HepG2 (cell line): ENCODE measurements at regions not wholly inside any gene's neighbourhood (a gene's known extent, or its start where the extent isn't known, plus 50 kb on each side); places are given as distances from the start of the nearest gene placed in this dataset.

Source experiments
- ATAC-seq: fragments of 200-7000 bp; cut with Tn5 transposase; 3 replicates; pipeline ENCODE4 v1.9.1; 2020; ENCODE audit warnings: mild to moderate bottlenecking, moderate library complexity
- BruUV-seq: library from RNA; stranded (reverse); fragments of 400-500 nt; replicated peaks from 2 replicates; lab custom pipeline; 2021; lab: Mats Ljungman, UMichigan
- CTCF ChIA-PET: fragments of 300-600 bp; formaldehyde crosslinking; extraction: SDS; loops from one replicate; lab custom pipeline; 2021; ENCODE audit warnings: low total read pairs, inconsistent platforms, low intra/inter-chr PET ratio; lab: Yijun Ruan, JAX
- POLR2A ChIA-PET: fragments of 350-600 bp; sonication (Branson Sonifier 250); formaldehyde crosslinking; loops from one replicate; lab custom pipeline; 2020; ENCODE audit warnings: antibody characterized with exemption, inconsistent platforms; lab: Yijun Ruan, JAX
- DNase-seq: peaks from one replicate; pipeline ENCODE4 v3.0.0-alpha.2; 2015; ENCODE audit warnings: low spot score
- FAIRE-seq: peaks from 3 replicates; lab custom pipeline; 2011; peaks lifted over from hg19 to GRCh38; lab: Jason Lieb, UNC
- H2AFZ ChIP-seq: one replicate; pipeline ENCODE4 v1.6.1; 2011; ENCODE audit warnings: low read length, inconsistent platforms
- H3K27ac ChIP-seq: fragments of 300-600 bp; 3 replicates; pipeline ENCODE4 v1.8.0; 2011; ENCODE audit warnings: mixed run types, mild to moderate bottlenecking, mixed read lengths, low read length, inconsistent platforms; ENCODE audit not compliant: insufficient read depth; ENCODE audit errors: extremely low read length
- H3K27me3 ChIP-seq, 2 experiments: fragments of 200-600 bp in 1 of 2; 2 replicates in 1 of 2; 3 replicates in 1 of 2; pipeline versions ENCODE4 v1.6.0 to v1.8.0; 2011; ENCODE audit warnings: low read length in 2 of 2, mild to moderate bottlenecking in 2 of 2, moderate library complexity in 2 of 2, inconsistent platforms in 1 of 2; ENCODE audit not compliant: insufficient read depth in 2 of 2, control insufficient read depth in 1 of 2
- H3K36me3 ChIP-seq, 2 experiments: fragments of 200-600 bp in 1 of 2; replicated peaks in 1 of 2; 2 replicates in 1 of 2; 3 replicates in 1 of 2; pipeline versions ENCODE4 v1.5.1 to v1.8.0; 2011; ENCODE audit warnings: low read length in 2 of 2, inconsistent platforms in 1 of 2; ENCODE audit not compliant: insufficient read depth in 2 of 2, control insufficient read depth in 1 of 2
- H3K4me1 ChIP-seq: 2 replicates; pipeline ENCODE4 v1.5.1; 2012; ENCODE audit warnings: low read length, inconsistent platforms; ENCODE audit not compliant: insufficient read depth
- H3K4me2 ChIP-seq: 2 replicates; pipeline ENCODE4 v1.6.0; 2011; ENCODE audit warnings: low read depth, low read length, inconsistent platforms
- H3K4me3 ChIP-seq, 3 experiments: fragments of 200-600 bp in 1 of 3; sonication (generic), shearing (Covaris generic) in 1 of 3; replicated peaks in 1 of 3; 2 replicates each; pipeline ENCODE4 v1.5.1; 2011 to 2016; ENCODE audit warnings: low read length in 3 of 3, inconsistent platforms in 2 of 3, low read depth in 2 of 3, mild to moderate bottlenecking in 2 of 3, control low read depth in 1 of 3, mixed read lengths in 1 of 3; ENCODE audit not compliant: insufficient read depth in 1 of 3
- H3K79me2 ChIP-seq: one replicate; pipeline ENCODE4 v1.6.1; 2011; ENCODE audit warnings: low read length, inconsistent platforms; ENCODE audit not compliant: insufficient read depth
- H3K9ac ChIP-seq: 2 replicates; pipeline ENCODE4 v1.6.0; 2011; ENCODE audit warnings: mild to moderate bottlenecking, low read depth, low read length, inconsistent platforms; ENCODE audit not compliant: insufficient read depth
- H3K9me3 ChIP-seq: 2 replicates; pipeline ENCODE4 v1.5.1; 2012; ENCODE audit warnings: mild to moderate bottlenecking, low read length
- H4K20me1 ChIP-seq: 2 replicates; pipeline ENCODE4 v1.6.0; 2011; ENCODE audit warnings: inconsistent platforms, mild to moderate bottlenecking, low read length, moderate library complexity; ENCODE audit not compliant: insufficient read depth
- KIAA2018 ChIP-seq: sonication (generic); formaldehyde crosslinking; IDR thresholded peaks from 2 replicates; pipeline ENCODE4 v1.5.0; 2020; ENCODE audit warnings: mild to moderate bottlenecking, missing genetic modification reagents, borderline replicate concordance
- NFYB ChIP-seq: sonication (generic); formaldehyde crosslinking; IDR thresholded peaks from 2 replicates; pipeline ENCODE4 v1.4.0; 2020; ENCODE audit warnings: missing genetic modification reagents
- WGBS: methylation state at CpG from one replicate; pipeline ENCODE4 v1.1.6; 2017; ENCODE audit warnings: low lambda C conversion rate; 5-methylcytosine and 5-hydroxymethylcytosine counted together
- in situ Hi-C: cut with HindIII; loops from 2 replicates; pipeline ENCODE4 v1.10.0; 2017; ENCODE audit warnings: low pct_unique_long_range_greater_than_20kb; ENCODE audit not compliant: extremely low pct_ligation_motif_present
- intact Hi-C: fragments of 100-400 bp; cut with micrococcal nuclease; formaldehyde crosslinking; loops from one replicate; pipeline ENCODE4 v1.10.0; 2022; ENCODE audit not compliant: unreplicated experiment

- intact Hi-C loops: no loop called here
- ChIA-PET POLR2A (no interaction called here), CTCF (no interaction called here)
- ATAC-seq: no peak
- Histone ChIP-seq H2AFZ (no peak overlapping the region), H3K79me2 (no peaks in the 10 kb centered on the region), H3K4me3 (no peak overlapping the region), H3K27ac (no peak overlapping the region), H3K4me1 (peaks cover 11% of the 10 kb centered on the region), H3K9ac (no peak overlapping the region), H4K20me1 (no peaks in the 10 kb centered on the region), H3K36me3 (no peaks in the 10 kb centered on the region), H3K27me3 (peaks cover 10 to 44% of the 10 kb centered on the region in 2 experiments; a peak in 4 of 5 replicates), H3K4me2 (no peak overlapping the region), H3K9me3 (no peaks in the 10 kb centered on the region)
- no TSS peak for BruUV-seq
- in situ Hi-C loops: no loop called here
- WGBS: 38% methylated on average over 4 of the region's 14 CpGs
- FAIRE-seq: no peak
- TF ChIP-seq NFYB (CRISPR knock-in tag) (no peak), KIAA2018 (CRISPR knock-in tag) (no peak)
- DNase-seq: no peak
Measured at GRCh38 chr14:100638211-100638855, 51.1 kb upstream of the BEGAIN start.
